Right lobe of liver (tissue), 4 donors: ENCODE measurements at regions not wholly inside any gene's neighbourhood (a gene's known extent, or its start where the extent isn't known, plus 50 kb on each side); places are given as distances from the start of the nearest gene placed in this dataset.

Source experiments
- POLR2A ChIP-seq: fragments of 450-650 bp; IDR thresholded peaks from one replicate; pipeline ENCODE4 v1.6.1; 2017; ENCODE audit warnings: antibody characterized with exemption, mild to moderate bottlenecking
- TF ChIP-seq, protein P1 (sequence below), 4 donors: fragments of 200-600 bp in 3 of 4; fragments of 450-650 bp in 1 of 4; IDR thresholded peaks; one replicate each; pipeline versions ENCODE4 v1.5.1 to v1.8.0; 2016 to 2022; ENCODE audit warnings: antibody characterized with exemption in 4 of 4, mild to moderate bottlenecking in 2 of 4
- donor health status: DM: no; HTN: no; CAD: no.
- donor health status: DM: no; HTN: no; CAD: no.
- donor health status: DM: no; HTN: yes; CAD: no.

DNA sequence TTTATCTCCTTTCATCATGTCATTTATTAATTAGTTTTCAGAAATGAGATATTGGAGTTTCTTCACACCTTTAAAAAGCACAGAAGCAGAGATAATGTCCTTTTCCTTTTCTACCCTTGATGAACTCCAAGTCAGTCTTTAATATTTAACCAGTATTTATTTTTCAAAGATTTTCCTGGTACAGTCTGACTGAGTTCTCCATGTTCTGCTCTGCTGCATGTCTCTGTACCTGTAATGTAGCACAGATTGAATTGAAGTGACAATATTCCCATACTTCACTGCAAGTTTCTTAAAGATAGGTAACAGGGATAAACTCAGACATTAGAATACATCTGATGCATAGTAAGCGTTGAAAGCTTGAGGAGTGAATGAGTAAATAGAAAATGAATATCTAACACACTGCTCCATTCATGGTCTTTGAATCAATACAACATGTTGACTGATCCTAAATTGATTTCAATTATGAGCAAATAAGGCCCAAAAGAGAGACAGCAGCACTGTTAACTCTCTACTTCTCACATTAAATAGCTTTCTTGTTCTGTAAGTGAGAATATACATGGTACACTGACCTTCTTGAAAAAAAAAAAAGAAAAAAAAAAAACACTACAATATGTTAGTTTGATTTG, 1323.6 kb upstream of the PRR20A start:
- TF ChIP-seq, protein P1, sequence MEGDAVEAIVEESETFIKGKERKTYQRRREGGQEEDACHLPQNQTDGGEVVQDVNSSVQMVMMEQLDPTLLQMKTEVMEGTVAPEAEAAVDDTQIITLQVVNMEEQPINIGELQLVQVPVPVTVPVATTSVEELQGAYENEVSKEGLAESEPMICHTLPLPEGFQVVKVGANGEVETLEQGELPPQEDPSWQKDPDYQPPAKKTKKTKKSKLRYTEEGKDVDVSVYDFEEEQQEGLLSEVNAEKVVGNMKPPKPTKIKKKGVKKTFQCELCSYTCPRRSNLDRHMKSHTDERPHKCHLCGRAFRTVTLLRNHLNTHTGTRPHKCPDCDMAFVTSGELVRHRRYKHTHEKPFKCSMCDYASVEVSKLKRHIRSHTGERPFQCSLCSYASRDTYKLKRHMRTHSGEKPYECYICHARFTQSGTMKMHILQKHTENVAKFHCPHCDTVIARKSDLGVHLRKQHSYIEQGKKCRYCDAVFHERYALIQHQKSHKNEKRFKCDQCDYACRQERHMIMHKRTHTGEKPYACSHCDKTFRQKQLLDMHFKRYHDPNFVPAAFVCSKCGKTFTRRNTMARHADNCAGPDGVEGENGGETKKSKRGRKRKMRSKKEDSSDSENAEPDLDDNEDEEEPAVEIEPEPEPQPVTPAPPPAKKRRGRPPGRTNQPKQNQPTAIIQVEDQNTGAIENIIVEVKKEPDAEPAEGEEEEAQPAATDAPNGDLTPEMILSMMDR (IDR thresholded peaks at IDR 0.05), result no peak
- TF ChIP-seq POLR2A, result no peak
